ENCODE measurements at regions not wholly inside any gene's neighbourhood (a gene's known extent, or its start where the extent isn't known, plus 50 kb on each side); places are given as distances from the start of the nearest gene placed in this dataset.

- Mint-ChIP-seq H3K27me3 (peaks cover 1% of the 10 kb centered on the region), H3K4me3 (no peak overlapping the region), H3K9me3 (no peaks in the 10 kb centered on the region), H3K4me1 (no peaks in the 10 kb centered on the region), H3K36me3 (no peaks in the 10 kb centered on the region), H3K27ac (no peak overlapping the region)
- DNase-seq, result no peak
- ATAC-seq (ENCODE audit: low read depth), result no peak
- POLR2A ChIA-PET, result no interaction called here
Measured at GRCh38 chr5:14090755-14091154, 52.4 kb upstream of the TRIO start.

DNA sequence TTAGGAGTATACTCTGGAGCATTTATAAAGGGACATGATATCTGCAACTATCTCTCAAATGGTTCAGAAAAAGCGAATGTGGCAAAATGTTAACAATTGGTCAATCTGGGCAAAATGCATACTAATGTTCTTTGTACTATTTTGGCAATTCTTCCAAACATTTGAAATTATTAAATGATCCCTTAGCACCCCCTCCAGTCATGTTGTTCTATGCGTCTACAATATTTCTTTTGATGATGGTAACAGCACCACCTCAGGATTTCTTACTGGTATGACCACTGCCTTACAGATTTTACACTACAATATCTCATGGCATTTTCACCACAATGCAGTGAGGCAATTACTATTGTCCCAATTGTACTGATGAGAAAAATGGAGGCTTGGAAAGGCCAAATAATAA is 52.9 kb upstream of the TRIO start:
- no peak for DNase-seq
- H3K27ac Mint-ChIP-seq, result no peak overlapping the region
- POLR2A ChIA-PET, result no interaction called here
- no peak overlapping the region for H3K4me3 Mint-ChIP-seq
- no peaks in the 10 kb centered on the region for H3K9me3 Mint-ChIP-seq
- no peaks in the 10 kb centered on the region for H3K4me1 Mint-ChIP-seq
- no peaks in the 10 kb centered on the region for H3K36me3 Mint-ChIP-seq
- H3K27me3 Mint-ChIP-seq, result peaks cover 1% of the 10 kb centered on the region
- ATAC-seq (ENCODE audit: low read depth), result no peak

DNA sequence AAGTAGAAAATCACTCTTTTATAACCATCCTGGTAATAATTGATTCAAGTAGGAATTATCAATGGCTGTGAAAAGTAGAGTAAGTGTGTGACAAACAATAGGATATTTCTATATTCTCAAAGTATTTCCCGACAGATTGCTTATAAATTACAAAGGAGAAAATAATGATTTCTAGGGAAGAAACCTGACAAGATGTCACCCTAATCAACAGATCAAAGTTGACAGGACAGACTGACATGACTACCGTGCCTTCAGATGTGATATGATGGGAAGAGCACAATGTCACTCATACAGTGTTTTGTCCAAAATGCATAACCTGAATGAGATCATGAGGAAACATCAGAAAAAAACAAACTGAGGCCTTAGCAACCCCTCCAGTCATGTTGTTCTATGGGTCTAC is 53.9 kb upstream of the TRIO start:
- no peaks in the 10 kb centered on the region for H3K36me3 Mint-ChIP-seq
- H3K4me3 Mint-ChIP-seq, result no peak overlapping the region
- H3K27ac Mint-ChIP-seq, result no peak overlapping the region
- peaks cover 1% of the 10 kb centered on the region for H3K27me3 Mint-ChIP-seq
- ATAC-seq (ENCODE audit: low read depth) (no peak), DNase-seq (no peak)
- POLR2A ChIA-PET, result no interaction called here
- H3K4me1 Mint-ChIP-seq, result no peaks in the 10 kb centered on the region
- no peaks in the 10 kb centered on the region for H3K9me3 Mint-ChIP-seq

DNA sequence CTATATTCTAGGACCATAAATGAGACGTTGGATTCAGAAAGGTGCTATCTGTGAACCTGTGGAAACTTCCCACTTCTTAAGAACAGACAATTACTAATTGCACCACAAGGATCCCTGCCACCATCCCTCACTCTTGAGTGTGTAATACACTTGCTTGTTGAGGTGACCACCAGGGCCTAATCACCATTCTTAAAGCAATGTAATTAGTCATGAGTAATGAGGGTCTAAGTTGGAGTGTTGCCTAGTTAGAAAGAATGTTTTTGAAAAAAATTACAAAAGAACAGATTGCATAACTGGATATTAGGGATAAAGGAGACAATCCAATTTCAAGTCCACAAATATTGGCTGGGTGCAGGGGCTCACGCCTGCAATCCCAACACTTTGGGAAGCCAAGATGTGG is 56.9 kb upstream of the TRIO start:
- POLR2A ChIA-PET, result no interaction called here
- no peak for ATAC-seq (ENCODE audit: low read depth)
- Mint-ChIP-seq H3K4me3 (no peak overlapping the region), H3K4me1 (no peaks in the 10 kb centered on the region), H3K27ac (no peak overlapping the region), H3K27me3 (peaks cover 1% of the 10 kb centered on the region), H3K36me3 (no peaks in the 10 kb centered on the region), H3K9me3 (no peaks in the 10 kb centered on the region)
- DNase-seq, result no peak

DNA sequence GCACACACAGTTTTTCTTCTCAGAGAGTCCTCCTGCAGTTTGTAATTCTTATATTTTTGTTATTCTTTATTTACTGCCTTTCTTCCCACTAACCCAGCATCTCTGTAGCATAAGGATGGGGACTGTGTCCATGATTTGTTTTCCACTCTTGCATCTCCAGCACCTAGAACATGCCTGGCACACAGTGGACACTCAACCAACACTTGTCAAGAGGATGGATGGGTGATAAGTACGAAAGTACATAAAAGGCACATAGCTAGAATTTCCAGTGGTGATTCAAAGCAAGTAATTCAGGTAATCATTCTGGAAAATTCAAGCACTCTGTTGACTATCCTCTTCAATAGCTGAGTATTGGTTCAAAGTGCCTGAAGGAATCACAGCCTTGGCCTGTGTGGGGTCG is 60.2 kb upstream of the TRIO start:
- no peak overlapping the region for H3K27ac Mint-ChIP-seq
- H3K27me3 Mint-ChIP-seq, result peaks cover 5% of the 10 kb centered on the region

DNA sequence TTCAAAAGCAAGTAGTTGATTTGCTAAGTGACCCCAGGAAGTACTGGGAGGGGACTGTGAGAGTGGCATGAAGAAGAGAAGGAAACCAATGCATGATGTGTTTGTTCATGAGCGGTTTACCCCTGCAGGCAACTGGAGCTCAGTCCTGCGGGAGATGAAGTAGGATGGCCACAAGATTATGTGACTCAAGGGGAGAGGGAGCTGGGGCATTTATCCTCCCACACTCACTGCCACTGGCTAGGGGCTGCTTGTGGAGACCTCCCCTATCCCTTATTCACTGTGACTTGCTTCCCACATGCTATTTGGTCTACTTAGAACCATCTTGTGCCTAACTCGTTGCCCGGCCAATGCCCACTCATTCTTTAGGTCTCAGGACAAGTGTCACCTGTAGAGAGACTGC is 60.6 kb upstream of the TRIO start:
- Mint-ChIP-seq H3K36me3 (no peaks in the 10 kb centered on the region), H3K9me3 (no peaks in the 10 kb centered on the region), H3K4me3 (no peak overlapping the region), H3K4me1 (no peaks in the 10 kb centered on the region), H3K27ac (no peak overlapping the region), H3K27me3 (peaks cover 5% of the 10 kb centered on the region)
- ATAC-seq (ENCODE audit: low read depth), result no peak
- POLR2A ChIA-PET, result no interaction called here
- no peak for DNase-seq

More for the DNA sequence above, 60.2 kb upstream of the TRIO start:
- DNase-seq (no peak), ATAC-seq (ENCODE audit: low read depth) (no peak)
- no peaks in the 10 kb centered on the region for H3K4me1 Mint-ChIP-seq
- H3K9me3 Mint-ChIP-seq, result no peaks in the 10 kb centered on the region
- no peaks in the 10 kb centered on the region for H3K36me3 Mint-ChIP-seq
- H3K4me3 Mint-ChIP-seq, result no peak overlapping the region
- POLR2A ChIA-PET, result no interaction called here

DNA sequence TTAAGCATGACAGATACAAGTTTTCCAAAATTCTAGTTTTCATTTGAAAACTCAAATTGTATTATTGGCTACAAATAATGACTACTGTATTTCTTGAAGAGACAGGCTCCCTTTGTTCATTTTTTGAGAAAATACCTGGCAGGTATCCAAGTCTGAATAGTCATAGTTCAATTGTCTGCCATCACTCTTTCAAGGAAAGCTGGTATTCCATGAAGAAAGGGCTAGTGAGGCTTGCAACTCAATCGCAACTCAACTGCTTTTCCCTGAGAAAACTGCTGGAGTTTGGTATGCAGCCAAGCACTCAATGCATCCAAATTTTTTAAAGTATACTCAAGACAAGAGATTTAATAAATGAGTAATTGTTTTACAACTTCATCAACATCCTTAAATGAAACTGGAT is 61.4 kb upstream of the TRIO start:
- Mint-ChIP-seq H3K4me1 (no peaks in the 10 kb centered on the region), H3K36me3 (no peaks in the 10 kb centered on the region), H3K27me3 (peaks cover 5% of the 10 kb centered on the region), H3K27ac (no peak overlapping the region), H3K4me3 (no peak overlapping the region), H3K9me3 (no peaks in the 10 kb centered on the region)
- POLR2A ChIA-PET, result no interaction called here
- DNase-seq, result no peak
- ATAC-seq (ENCODE audit: low read depth), result no peak

DNA sequence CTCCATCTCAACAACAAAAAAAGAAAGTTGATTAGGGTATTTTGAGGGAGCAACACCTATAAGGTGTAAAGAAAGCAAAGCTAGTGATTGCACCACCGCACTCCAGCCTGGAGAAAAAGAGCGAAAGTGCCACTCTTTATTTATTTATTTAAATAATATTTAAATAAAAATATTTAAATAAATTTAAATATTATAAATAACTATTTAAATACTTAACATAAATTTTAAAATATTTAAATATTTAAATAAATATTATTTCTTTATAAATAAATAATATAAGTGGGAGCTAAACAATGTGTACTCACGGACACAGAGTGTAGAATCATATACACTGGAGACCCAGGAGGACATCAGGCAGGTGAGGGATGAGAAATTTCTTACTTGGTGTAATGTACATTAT is 64.4 kb upstream of the TRIO start:
- ATAC-seq (ENCODE audit: low read depth) (no peak), DNase-seq (no peak)
- no peaks in the 10 kb centered on the region for H3K4me1 Mint-ChIP-seq
- H3K9me3 Mint-ChIP-seq, result no peaks in the 10 kb centered on the region
- H3K27ac Mint-ChIP-seq, result no peak overlapping the region
- POLR2A ChIA-PET, result no interaction called here
- H3K36me3 Mint-ChIP-seq, result no peaks in the 10 kb centered on the region
- H3K4me3 Mint-ChIP-seq, result no peak overlapping the region
- peaks cover 5% of the 10 kb centered on the region for H3K27me3 Mint-ChIP-seq

GRCh38 chr5:14077501-14077900 is 65.6 kb upstream of the TRIO start:
- DNase-seq (no peak), ATAC-seq (ENCODE audit: low read depth) (no peak)
- POLR2A ChIA-PET, result no interaction called here
- H3K27me3 Mint-ChIP-seq, result peaks cover 5% of the 10 kb centered on the region
- H3K4me1 Mint-ChIP-seq, result no peaks in the 10 kb centered on the region
- no peaks in the 10 kb centered on the region for H3K36me3 Mint-ChIP-seq
- no peak overlapping the region for H3K4me3 Mint-ChIP-seq
- no peaks in the 10 kb centered on the region for H3K9me3 Mint-ChIP-seq
- no peak overlapping the region for H3K27ac Mint-ChIP-seq

GRCh38 chr5:14076561-14076960 is 66.6 kb upstream of the TRIO start:
- Mint-ChIP-seq H3K27ac (no peak overlapping the region), H3K36me3 (no peaks in the 10 kb centered on the region), H3K27me3 (peaks cover 5% of the 10 kb centered on the region), H3K9me3 (no peaks in the 10 kb centered on the region), H3K4me1 (no peaks in the 10 kb centered on the region), H3K4me3 (no peak overlapping the region)
- POLR2A ChIA-PET, result no interaction called here
- DNase-seq (no peak), ATAC-seq (ENCODE audit: low read depth) (no peak)

DNA sequence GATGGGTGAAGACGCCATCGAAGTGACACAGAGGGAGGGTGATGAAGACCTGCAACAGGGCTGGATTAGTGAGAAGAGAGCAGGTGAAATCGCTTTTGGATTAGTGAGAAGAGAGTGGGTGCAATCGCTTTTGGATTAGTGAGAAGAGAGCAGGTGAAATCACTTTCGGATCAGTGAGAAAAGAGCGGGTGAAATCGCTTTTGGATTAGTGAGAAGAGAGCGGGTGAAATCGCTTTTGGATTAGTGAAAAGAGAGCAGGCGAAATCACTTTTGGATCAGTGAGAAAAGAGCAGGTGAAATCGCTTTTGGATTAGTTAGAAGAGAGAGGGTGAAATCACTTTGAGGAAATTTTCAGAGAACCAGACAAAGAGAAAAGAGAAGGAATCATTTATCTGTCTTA is 67.2 kb upstream of the TRIO start:
- Mint-ChIP-seq H3K4me1 (no peaks in the 10 kb centered on the region), H3K9me3 (no peaks in the 10 kb centered on the region), H3K27ac (no peak overlapping the region), H3K27me3 (peaks cover 5% of the 10 kb centered on the region), H3K4me3 (no peak overlapping the region), H3K36me3 (no peaks in the 10 kb centered on the region)
- POLR2A ChIA-PET, result no interaction called here
- no peak for ATAC-seq (ENCODE audit: low read depth)
- DNase-seq, result no peak

DNA sequence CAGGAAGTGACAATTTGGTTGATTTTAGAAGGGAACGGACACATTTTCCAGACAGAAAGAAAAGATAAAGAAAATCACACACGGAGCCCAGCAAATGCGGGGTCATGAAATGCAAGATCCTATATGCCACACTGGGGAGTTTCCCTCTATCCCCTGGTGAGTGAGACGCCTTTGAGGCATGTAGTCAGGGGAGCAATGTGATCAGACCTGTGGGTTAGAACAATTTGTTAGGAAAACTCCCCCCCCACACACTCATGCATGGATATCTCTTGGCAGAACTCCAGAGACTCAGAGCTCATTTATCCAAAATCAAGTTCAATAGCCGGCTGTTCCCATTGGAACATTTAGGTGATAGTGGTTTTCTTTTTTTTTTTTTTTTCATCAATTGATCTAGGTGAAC is 71.7 kb upstream of the TRIO start:
- H3K4me3 Mint-ChIP-seq, result no peak overlapping the region
- no peak overlapping the region for H3K27ac Mint-ChIP-seq
- no peak for ATAC-seq (ENCODE audit: low read depth)
- H3K4me1 Mint-ChIP-seq, result no peaks in the 10 kb centered on the region
- H3K36me3 Mint-ChIP-seq, result no peaks in the 10 kb centered on the region
- POLR2A ChIA-PET, result no interaction called here
- no peaks in the 10 kb centered on the region for H3K27me3 Mint-ChIP-seq
- DNase-seq, result no peak
- no peaks in the 10 kb centered on the region for H3K9me3 Mint-ChIP-seq

DNA sequence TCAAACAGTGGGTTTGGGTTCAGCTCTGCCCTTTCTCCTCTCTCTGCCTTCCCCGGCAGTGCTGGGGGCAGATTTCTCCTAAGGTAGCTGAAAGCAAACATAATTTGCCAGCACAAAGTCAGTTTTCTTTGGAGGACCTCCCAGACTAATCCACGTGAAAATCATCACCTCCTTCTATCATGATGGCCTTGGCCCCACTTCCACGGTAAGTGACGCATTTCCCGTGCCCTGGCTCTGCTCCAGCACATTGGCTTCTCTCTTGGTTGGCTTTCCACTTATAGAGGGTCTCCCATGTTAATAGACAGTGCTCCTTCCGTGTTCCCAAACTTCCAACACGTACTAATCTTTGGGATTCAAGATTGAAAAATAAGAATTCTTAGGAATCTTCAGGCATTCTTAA is 74.1 kb upstream of the TRIO start:
- POLR2A ChIA-PET, result no interaction called here
- no peak overlapping the region for H3K4me3 Mint-ChIP-seq
- H3K9me3 Mint-ChIP-seq, result no peaks in the 10 kb centered on the region
- DNase-seq (no peak), ATAC-seq (ENCODE audit: low read depth) (no peak)
- no peak overlapping the region for H3K27ac Mint-ChIP-seq
- no peaks in the 10 kb centered on the region for H3K4me1 Mint-ChIP-seq
- no peaks in the 10 kb centered on the region for H3K36me3 Mint-ChIP-seq
- H3K27me3 Mint-ChIP-seq, result no peaks in the 10 kb centered on the region

DNA sequence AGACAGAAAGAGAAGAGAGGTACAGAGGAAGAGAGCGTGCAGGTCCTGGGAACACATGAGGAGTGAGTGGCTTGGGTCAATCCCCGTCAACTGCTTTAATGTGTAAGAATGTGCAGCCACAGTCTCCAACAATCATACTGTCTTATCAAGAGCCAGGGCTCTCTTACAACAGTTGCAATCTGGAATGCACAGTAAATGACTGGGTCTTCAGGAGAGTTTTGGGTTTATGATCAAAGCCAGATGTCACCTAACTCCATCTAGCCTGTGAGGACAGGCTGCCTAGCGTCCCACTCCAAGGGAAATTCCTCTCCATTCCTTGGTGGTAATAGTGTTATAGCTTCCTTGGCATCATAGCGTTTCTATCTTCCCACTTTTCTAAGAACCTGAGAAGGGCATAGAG is 75.0 kb upstream of the TRIO start:
- POLR2A ChIA-PET, result no interaction called here
- Mint-ChIP-seq H3K27me3 (no peaks in the 10 kb centered on the region), H3K4me3 (no peak overlapping the region), H3K27ac (no peak overlapping the region), H3K4me1 (no peaks in the 10 kb centered on the region), H3K9me3 (no peaks in the 10 kb centered on the region), H3K36me3 (no peaks in the 10 kb centered on the region)
- ATAC-seq (ENCODE audit: low read depth) (no peak), DNase-seq (no peak)

DNA sequence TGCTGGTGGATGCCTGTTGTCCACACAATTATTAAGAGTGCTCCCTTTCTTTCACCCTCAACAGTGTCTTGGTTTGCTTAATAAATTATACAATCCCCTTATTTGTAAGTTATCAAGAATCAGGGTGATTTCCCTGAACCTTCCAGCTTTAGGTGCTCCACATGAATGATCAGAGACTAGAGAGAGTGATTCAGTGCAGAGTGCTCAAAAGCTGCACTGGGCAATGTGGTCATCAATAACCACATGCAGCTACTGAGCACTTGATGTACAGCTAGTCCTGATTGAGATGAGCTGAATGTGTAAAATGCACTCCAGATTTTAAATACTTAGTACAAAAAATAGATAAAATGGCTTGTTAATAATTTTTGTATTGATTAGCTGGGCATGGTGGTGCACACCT is 76.8 kb upstream of the TRIO start:
- DNase-seq (no peak), ATAC-seq (ENCODE audit: low read depth) (no peak)
- no peak overlapping the region for H3K27ac Mint-ChIP-seq
- no peaks in the 10 kb centered on the region for H3K9me3 Mint-ChIP-seq
- no peak overlapping the region for H3K4me3 Mint-ChIP-seq
- H3K36me3 Mint-ChIP-seq, result no peaks in the 10 kb centered on the region
- H3K27me3 Mint-ChIP-seq, result no peaks in the 10 kb centered on the region
- POLR2A ChIA-PET, result no interaction called here
- H3K4me1 Mint-ChIP-seq, result no peaks in the 10 kb centered on the region

Measured in activated naive CD8-positive, alpha-beta T cell treated with anti-CD3 and anti-CD28 coated beads, Interleukin-2, amount 10 ng/mL, durations not matched to agents 7 days and 5 days (primary cell).